SU-DHL-6 (cell line): ENCODE measurements at regions not wholly inside any gene's neighbourhood (a gene's known extent, or its start where the extent isn't known, plus 50 kb on each side); places are given as distances from the start of the nearest gene placed in this dataset.

Experiments used
- EZH2phosphoT487 ChIP-seq: fragments of 200-600 bp; sonication (generic), shearing (Covaris generic); conservative IDR thresholded peaks from 2 replicates; pipeline ENCODE4 v1.6.1; 2018; ENCODE audit warnings: mild to moderate bottlenecking, antibody characterized with exemption, low read length, moderate library complexity, mixed read lengths
- TF ChIP-seq, protein P1 (sequence below): fragments of 200-600 bp; sonication (generic); IDR thresholded peaks from one replicate; pipeline ENCODE4 v1.5.1; 2017; ENCODE audit warnings: antibody characterized with exemption, mild to moderate bottlenecking, low read length, moderate library complexity; ENCODE audit not compliant: insufficient read depth, poor library complexity, severe bottlenecking

DNA sequence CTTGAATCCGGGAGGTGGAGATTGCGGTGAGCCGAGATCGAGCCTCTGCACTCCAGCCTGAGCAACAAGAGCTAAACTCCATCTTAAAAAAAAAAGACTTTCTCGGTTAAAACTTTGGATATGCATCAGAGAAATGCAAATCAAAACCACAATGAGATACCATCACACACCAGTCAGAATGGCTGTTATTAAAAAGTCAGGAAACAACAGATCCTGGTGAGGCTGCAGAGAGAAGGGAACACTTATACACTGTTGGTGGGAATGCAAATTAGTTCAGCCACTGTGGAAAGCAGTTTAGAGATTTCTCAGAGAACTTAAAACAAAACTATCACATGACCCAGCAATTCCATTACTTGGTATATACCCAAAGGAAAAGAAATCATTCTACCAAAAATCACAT lies 619.4 kb upstream of the KIRREL3 start:
- TF ChIP-seq, protein P1, sequence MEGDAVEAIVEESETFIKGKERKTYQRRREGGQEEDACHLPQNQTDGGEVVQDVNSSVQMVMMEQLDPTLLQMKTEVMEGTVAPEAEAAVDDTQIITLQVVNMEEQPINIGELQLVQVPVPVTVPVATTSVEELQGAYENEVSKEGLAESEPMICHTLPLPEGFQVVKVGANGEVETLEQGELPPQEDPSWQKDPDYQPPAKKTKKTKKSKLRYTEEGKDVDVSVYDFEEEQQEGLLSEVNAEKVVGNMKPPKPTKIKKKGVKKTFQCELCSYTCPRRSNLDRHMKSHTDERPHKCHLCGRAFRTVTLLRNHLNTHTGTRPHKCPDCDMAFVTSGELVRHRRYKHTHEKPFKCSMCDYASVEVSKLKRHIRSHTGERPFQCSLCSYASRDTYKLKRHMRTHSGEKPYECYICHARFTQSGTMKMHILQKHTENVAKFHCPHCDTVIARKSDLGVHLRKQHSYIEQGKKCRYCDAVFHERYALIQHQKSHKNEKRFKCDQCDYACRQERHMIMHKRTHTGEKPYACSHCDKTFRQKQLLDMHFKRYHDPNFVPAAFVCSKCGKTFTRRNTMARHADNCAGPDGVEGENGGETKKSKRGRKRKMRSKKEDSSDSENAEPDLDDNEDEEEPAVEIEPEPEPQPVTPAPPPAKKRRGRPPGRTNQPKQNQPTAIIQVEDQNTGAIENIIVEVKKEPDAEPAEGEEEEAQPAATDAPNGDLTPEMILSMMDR = no peak
- TF ChIP-seq EZH2phosphoT487 = no peak
